Mesenchymal stem cell (in vitro differentiated cells and primary cell): ENCODE measurements at regions not wholly inside any gene's neighbourhood (a gene's known extent, or its start where the extent isn't known, plus 50 kb on each side); places are given as distances from the start of the nearest gene placed in this dataset.
A peak's percentile ranks its signal among the peaks of the same experiment; 100 is the strongest.

Experiments used
- DNase-seq: peaks from one replicate; pipeline ENCODE4 v3.0.0-alpha.2; 2013
- H2AFZ ChIP-seq: one replicate; pipeline ENCODE4 v1.6.1; 2013; ENCODE audit warnings: low read depth, mild to moderate bottlenecking, control low read depth, inconsistent platforms, low read length, moderate library complexity
- H2AK5ac ChIP-seq: 2 replicates; pipeline ENCODE4 v1.6.1; 2013; ENCODE audit warnings: low read length, moderate library complexity, mild to moderate bottlenecking, inconsistent platforms; ENCODE audit not compliant: severe bottlenecking
- H2BK120ac ChIP-seq: one replicate; pipeline ENCODE4 v1.6.1; 2013; ENCODE audit warnings: low read depth, mild to moderate bottlenecking, inconsistent platforms, low read length, moderate library complexity
- H2BK12ac ChIP-seq, 2 experiments: one replicate each; pipeline ENCODE4 v1.6.1; 2013; ENCODE audit warnings: inconsistent platforms in 2 of 2, low read length in 2 of 2, mild to moderate bottlenecking in 2 of 2, moderate library complexity in 2 of 2, control low read depth in 1 of 2
- H2BK15ac ChIP-seq: one replicate; pipeline ENCODE4 v1.6.1; 2013; ENCODE audit warnings: mild to moderate bottlenecking, low read depth, inconsistent platforms; ENCODE audit not compliant: poor library complexity, severe bottlenecking
- H2BK5ac ChIP-seq: 2 replicates; pipeline ENCODE4 v1.6.1; 2013; ENCODE audit warnings: low read depth, mild to moderate bottlenecking, low read length, control low read depth, inconsistent platforms; ENCODE audit not compliant: poor library complexity, severe bottlenecking
- H3K14ac ChIP-seq, 2 experiments: one replicate each; pipeline ENCODE4 v1.6.1; 2013; ENCODE audit warnings: inconsistent platforms in 2 of 2, low read length in 2 of 2, control low read depth in 1 of 2, mild to moderate bottlenecking in 1 of 2, moderate library complexity in 1 of 2
- H3K18ac ChIP-seq, 2 experiments: one replicate each; pipeline ENCODE4 v1.6.1; 2013; ENCODE audit warnings: inconsistent platforms in 2 of 2, low read length in 2 of 2, control low read depth in 1 of 2, low read depth in 1 of 2, mild to moderate bottlenecking in 1 of 2
- H3K23ac ChIP-seq, 2 experiments: one replicate each; pipeline ENCODE4 v1.6.1; 2013; ENCODE audit warnings: inconsistent platforms in 2 of 2, low read length in 2 of 2, mild to moderate bottlenecking in 2 of 2, moderate library complexity in 2 of 2, control low read depth in 1 of 2
- H3K27ac ChIP-seq: 2 replicates; pipeline ENCODE4 v1.5.1; 2013; ENCODE audit warnings: mild to moderate bottlenecking, moderate library complexity, low read length, control low read depth, inconsistent platforms; ENCODE audit not compliant: poor library complexity, severe bottlenecking
- H3K27me3 ChIP-seq, 2 experiments: 2 replicates each; pipeline versions ENCODE4 v1.6.1 to v1.7.0; 2013; ENCODE audit warnings: low read length in 2 of 2, mild to moderate bottlenecking in 2 of 2, moderate library complexity in 2 of 2, control low read depth in 1 of 2, inconsistent platforms in 1 of 2; ENCODE audit not compliant: control insufficient read depth in 1 of 2, insufficient read depth in 1 of 2
- H3K36me3 ChIP-seq, 2 experiments: 2 replicates each; pipeline versions ENCODE4 v1.6.1 to v1.7.0; 2013; ENCODE audit warnings: low read length in 2 of 2, control low read depth in 1 of 2, inconsistent platforms in 1 of 2, low read depth in 1 of 2, mild to moderate bottlenecking in 1 of 2; ENCODE audit not compliant: insufficient read depth in 2 of 2, control insufficient read depth in 1 of 2
- H3K4ac ChIP-seq, 2 experiments: one replicate each; pipeline ENCODE4 v1.6.1; 2013; ENCODE audit warnings: inconsistent platforms in 2 of 2, low read length in 2 of 2, mild to moderate bottlenecking in 2 of 2, moderate library complexity in 2 of 2, control low read depth in 1 of 2, low read depth in 1 of 2
- H3K4me1 ChIP-seq: 2 replicates; pipeline ENCODE4 v1.6.1; 2013; ENCODE audit warnings: low read depth, low read length, control low read depth; ENCODE audit not compliant: control insufficient read depth, insufficient read depth
- H3K4me2 ChIP-seq: 2 replicates; pipeline ENCODE4 v1.6.1; 2013; ENCODE audit warnings: low read length, mild to moderate bottlenecking, inconsistent platforms; ENCODE audit not compliant: poor library complexity, severe bottlenecking
- H3K4me3 ChIP-seq, 2 experiments: 2 replicates each; pipeline versions ENCODE4 v1.5.1 to v1.7.0; 2013; ENCODE audit warnings: low read length in 2 of 2, mild to moderate bottlenecking in 2 of 2, control low read depth in 1 of 2, low read depth in 1 of 2; ENCODE audit not compliant: insufficient read depth in 1 of 2
- H3K79me1 ChIP-seq: replicated peaks from 2 replicates; pipeline ENCODE4 v1.6.1; 2013; ENCODE audit warnings: mild to moderate bottlenecking, control low read depth, low read length, inconsistent platforms; ENCODE audit not compliant: poor library complexity, severe bottlenecking
- H3K9ac ChIP-seq: 2 replicates; pipeline ENCODE4 v1.7.0; 2013; ENCODE audit warnings: mild to moderate bottlenecking, low read length, moderate library complexity
- H3K9me3 ChIP-seq: 2 replicates; pipeline ENCODE4 v1.7.0; 2013; ENCODE audit warnings: mild to moderate bottlenecking, low read length; ENCODE audit not compliant: control insufficient read depth
- H4K8ac ChIP-seq: one replicate; pipeline ENCODE4 v1.6.1; 2013; ENCODE audit warnings: inconsistent platforms, mild to moderate bottlenecking, low read length, moderate library complexity
- H4K91ac ChIP-seq: one replicate; pipeline ENCODE4 v1.6.1; 2013; ENCODE audit warnings: mild to moderate bottlenecking, low read length, inconsistent platforms
- WGBS: methylation state at CpG from one replicate; pipeline ENCODE4 v1.1.7; 2013; ENCODE audit warnings: mixed read lengths; 5-methylcytosine and 5-hydroxymethylcytosine counted together

GRCh38 chr13:90233933-90234672, 1113.4 kb upstream of the MIR17HG start:
- no peak overlapping the region for H4K8ac ChIP-seq
- no peak overlapping the region for H2BK5ac ChIP-seq
- no peaks in the 10 kb centered on the region for H3K36me3 ChIP-seq
- DNase-seq = no peak
- no peak overlapping the region for H3K18ac ChIP-seq
- no peak overlapping the region for H2BK120ac ChIP-seq
- H3K9ac ChIP-seq = no peak overlapping the region
- H4K91ac ChIP-seq = no peak overlapping the region
- H2AFZ ChIP-seq = no peak overlapping the region
- H2BK15ac ChIP-seq = no peak overlapping the region
- H3K4me2 ChIP-seq = no peak overlapping the region
- H3K27me3 ChIP-seq = no peaks in the 10 kb centered on the region
- 94% methylated on average over 4 of the region's 7 CpGs for WGBS
- no peaks in the 10 kb centered on the region for H3K79me1 ChIP-seq
- H3K4me3 ChIP-seq = no peak overlapping the region
- no peak overlapping the region for H3K14ac ChIP-seq
- no peak overlapping the region for H3K4ac ChIP-seq
- no peak overlapping the region for H2BK12ac ChIP-seq
- no peak overlapping the region for H3K27ac ChIP-seq
- H3K4me1 ChIP-seq = no peaks in the 10 kb centered on the region
- H3K23ac ChIP-seq = no peak overlapping the region
- H3K9me3 ChIP-seq = no peaks in the 10 kb centered on the region
- H2AK5ac ChIP-seq = no peak overlapping the region

DNA sequence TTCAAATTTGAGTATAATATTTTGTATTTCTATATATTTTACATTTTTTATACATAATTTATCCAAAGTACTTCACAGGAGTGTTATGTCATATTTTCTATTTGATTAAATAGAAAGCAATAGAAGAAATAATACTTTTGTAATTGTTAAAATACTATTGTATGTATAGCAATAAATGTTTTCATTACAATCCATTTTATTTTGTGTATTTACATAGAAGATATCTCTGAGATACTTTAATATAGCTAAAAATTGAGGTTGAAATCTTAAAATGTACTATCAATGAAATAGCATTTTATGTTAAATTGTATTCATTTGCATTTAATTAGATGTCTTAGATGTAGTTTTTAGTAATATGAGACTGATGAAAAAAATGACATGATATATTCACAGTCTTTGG, 1109.6 kb upstream of the MIR17HG start:
- H2BK120ac ChIP-seq = no peak overlapping the region
- no peak overlapping the region for H4K91ac ChIP-seq
- no peak for DNase-seq
- H2AFZ ChIP-seq = no peak overlapping the region
- H2BK12ac ChIP-seq = no peak overlapping the region
- no peaks in the 10 kb centered on the region for H3K36me3 ChIP-seq
- H3K14ac ChIP-seq = no peak overlapping the region
- H2AK5ac ChIP-seq = no peak overlapping the region
- H3K23ac ChIP-seq = no peak overlapping the region
- no peak overlapping the region for H3K4me3 ChIP-seq
- H3K9me3 ChIP-seq = no peaks in the 10 kb centered on the region
- no peaks in the 10 kb centered on the region for H3K4me1 ChIP-seq
- no peaks in the 10 kb centered on the region for H3K27me3 ChIP-seq
- no peak overlapping the region for H2BK5ac ChIP-seq
- H2BK15ac ChIP-seq = no peak overlapping the region
- H3K27ac ChIP-seq = no peak overlapping the region
- no peak overlapping the region for H3K4me2 ChIP-seq
- H3K18ac ChIP-seq = no peak overlapping the region
- H3K79me1 ChIP-seq = no peaks in the 10 kb centered on the region
- H3K4ac ChIP-seq = no peak overlapping the region
- H4K8ac ChIP-seq = no peak overlapping the region
- H3K9ac ChIP-seq = no peak overlapping the region

DNA sequence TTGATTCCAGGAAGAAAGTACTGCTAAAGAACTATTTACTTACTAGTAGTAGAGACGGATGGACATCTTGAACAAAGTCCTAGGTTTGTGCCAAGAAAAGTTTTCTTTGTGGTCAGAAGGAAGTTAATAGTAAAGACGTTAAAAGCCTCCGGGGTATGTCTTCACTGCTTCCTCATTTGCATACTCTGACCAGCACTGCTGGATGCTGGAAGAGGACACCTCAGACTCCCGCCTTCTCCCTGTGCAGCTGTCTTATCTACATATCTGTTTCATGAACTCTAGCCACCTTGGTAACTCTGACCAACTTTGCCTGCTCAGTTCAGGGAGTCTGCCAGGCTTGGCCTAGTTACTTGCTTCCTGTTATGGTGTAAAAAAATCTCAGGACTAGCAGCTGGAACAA, 1109.1 kb upstream of the MIR17HG start:
- H2AK5ac ChIP-seq = no peak overlapping the region

DNA sequence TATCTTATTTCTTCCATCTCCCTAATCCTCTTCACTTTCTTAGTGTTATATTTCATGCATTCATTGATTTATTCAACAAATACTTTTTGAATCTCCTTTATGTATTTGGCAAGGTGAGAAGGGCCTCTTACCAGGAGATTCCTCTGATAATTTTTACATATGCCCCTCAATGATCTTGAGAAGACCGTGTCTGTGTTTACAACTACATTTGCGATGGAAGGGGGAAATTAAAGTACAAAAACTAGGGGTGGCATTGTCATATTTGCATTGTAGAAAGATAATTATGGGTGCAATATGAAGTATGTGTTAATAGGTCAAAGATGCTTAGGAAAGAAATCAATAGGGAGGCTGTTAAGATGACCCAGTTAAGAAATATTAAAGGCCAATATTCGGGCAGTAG, 1108.4 kb upstream of the MIR17HG start:
- no peak overlapping the region for H3K14ac ChIP-seq
- no peak overlapping the region for H2AK5ac ChIP-seq
- no peaks in the 10 kb centered on the region for H3K4me1 ChIP-seq
- H3K27ac ChIP-seq = no peak overlapping the region
- H3K4ac ChIP-seq = no peak overlapping the region
- no peak for DNase-seq
- H4K91ac ChIP-seq = no peak overlapping the region
- no peak overlapping the region for H2BK12ac ChIP-seq
- no peaks in the 10 kb centered on the region for H3K9me3 ChIP-seq
- 100% methylated on average over 2 of the region's 3 CpGs for WGBS
- no peak overlapping the region for H2BK15ac ChIP-seq
- no peak overlapping the region for H2AFZ ChIP-seq
- no peak overlapping the region for H2BK5ac ChIP-seq
- no peak overlapping the region for H4K8ac ChIP-seq
- H3K4me3 ChIP-seq = no peak overlapping the region
- H3K18ac ChIP-seq = no peak overlapping the region
- no peak overlapping the region for H3K4me2 ChIP-seq
- H2BK120ac ChIP-seq = no peak overlapping the region
- H3K9ac ChIP-seq = no peak overlapping the region
- H3K36me3 ChIP-seq = no peaks in the 10 kb centered on the region
- H3K27me3 ChIP-seq = no peaks in the 10 kb centered on the region
- no peak overlapping the region for H3K23ac ChIP-seq
- H3K79me1 ChIP-seq = no peaks in the 10 kb centered on the region

More for the DNA sequence above, 1109.1 kb upstream of the MIR17HG start:
- no peak overlapping the region for H3K14ac ChIP-seq
- no peak overlapping the region for H3K4me3 ChIP-seq
- H4K91ac ChIP-seq = no peak overlapping the region
- H3K27me3 ChIP-seq = no peaks in the 10 kb centered on the region
- no peaks in the 10 kb centered on the region for H3K79me1 ChIP-seq
- no peak overlapping the region for H2BK120ac ChIP-seq
- H2AFZ ChIP-seq = peak overlapping the region; percentile 42
- no peaks in the 10 kb centered on the region for H3K4me1 ChIP-seq
- no peak overlapping the region for H3K27ac ChIP-seq
- 69% methylated on average over 4 of the region's 4 CpGs for WGBS
- H4K8ac ChIP-seq = no peak overlapping the region
- no peak overlapping the region for H3K9ac ChIP-seq
- H3K4me2 ChIP-seq = no peak overlapping the region
- H2BK15ac ChIP-seq = no peak overlapping the region
- H3K9me3 ChIP-seq = no peaks in the 10 kb centered on the region
- H3K18ac ChIP-seq = no peak overlapping the region
- no peak overlapping the region for H2BK12ac ChIP-seq
- peak; percentile 23 for DNase-seq
- H3K36me3 ChIP-seq = no peaks in the 10 kb centered on the region
- H3K4ac ChIP-seq = no peak overlapping the region
- H2BK5ac ChIP-seq = no peak overlapping the region
- no peak overlapping the region for H3K23ac ChIP-seq
